SU-DHL-6 (cell line): ENCODE measurements at regions not wholly inside any gene's neighbourhood (a gene's known extent, or its start where the extent isn't known, plus 50 kb on each side); places are given as distances from the start of the nearest gene placed in this dataset.

Experiments
- H2AFZ ChIP-seq: fragments of 200-600 bp; sonication (generic); 2 replicates; pipeline ENCODE4 v1.6.1; 2014; ENCODE audit warnings: low read depth, mild to moderate bottlenecking, moderate library complexity, mixed read lengths, antibody characterized with exemption, low read length; ENCODE audit not compliant: severe bottlenecking
- H3F3A ChIP-seq: fragments of 200-600 bp; shearing (Covaris generic); 2 replicates; pipeline ENCODE4 v1.6.0; 2016; ENCODE audit warnings: antibody characterized with exemption, mild to moderate bottlenecking; ENCODE audit not compliant: insufficient read depth
- H3K27ac ChIP-seq: fragments of 200-600 bp; sonication (generic); 2 replicates; pipeline ENCODE4 v1.5.1; 2016; ENCODE audit warnings: low read depth, mild to moderate bottlenecking, low read length, moderate library complexity, mixed read lengths
- H3K27me3 ChIP-seq: fragments of 200-600 bp; sonication (generic), shearing (Covaris generic); 2 replicates; pipeline ENCODE4 v1.6.0; 2014; ENCODE audit warnings: mild to moderate bottlenecking, low read length
- H3K36me3 ChIP-seq: fragments of 200-600 bp; sonication (generic); 2 replicates; pipeline ENCODE4 v1.6.1; 2014; ENCODE audit warnings: mild to moderate bottlenecking, low read length, mixed read lengths
- H3K4me2 ChIP-seq: fragments of 300-600, 200-600 bp; shearing (Covaris generic), sonication (generic); 2 replicates; pipeline ENCODE4 v1.6.0; 2014; ENCODE audit warnings: low read length, low read depth, mild to moderate bottlenecking; ENCODE audit not compliant: poor library complexity, severe bottlenecking
- H3K4me3 ChIP-seq: fragments of 200-600 bp; sonication (generic); 2 replicates; pipeline ENCODE4 v1.5.1; 2014; ENCODE audit warnings: antibody characterized with exemption, low read length, mild to moderate bottlenecking, mixed read lengths; ENCODE audit not compliant: insufficient read depth, poor library complexity, severe bottlenecking
- H3K79me2 ChIP-seq: fragments of 200-600 bp; sonication (generic); 2 replicates; pipeline ENCODE4 v1.6.1; 2014; ENCODE audit warnings: mild to moderate bottlenecking, low read length, moderate library complexity; ENCODE audit not compliant: insufficient read depth
- H3K9ac ChIP-seq: fragments of 200-600 bp; sonication (generic); 2 replicates; pipeline ENCODE4 v1.7.0; 2014; ENCODE audit warnings: mild to moderate bottlenecking, low read length
- H3K9me2 ChIP-seq: fragments of 200-600 bp; sonication (generic); replicated peaks from 2 replicates; pipeline ENCODE4 v1.6.1; 2014; ENCODE audit warnings: low read length; ENCODE audit not compliant: insufficient read depth
- H3K9me3 ChIP-seq: fragments of 200-600 bp; sonication (generic); 2 replicates; pipeline ENCODE4 v1.6.1; 2014; ENCODE audit warnings: low read length, mixed read lengths; ENCODE audit not compliant: insufficient read depth
- H4K20me1 ChIP-seq: fragments of 200-600 bp; sonication (generic); 2 replicates; pipeline ENCODE4 v1.6.1; 2014; ENCODE audit warnings: low read depth, mild to moderate bottlenecking, antibody characterized with exemption, low read length, moderate library complexity, mixed read lengths
- EZH2phosphoT487 ChIP-seq: fragments of 200-600 bp; sonication (generic), shearing (Covaris generic); conservative IDR thresholded peaks from 2 replicates; pipeline ENCODE4 v1.6.1; 2018; ENCODE audit warnings: mild to moderate bottlenecking, antibody characterized with exemption, low read length, moderate library complexity, mixed read lengths
- TF ChIP-seq, protein P1 (sequence below): fragments of 200-600 bp; sonication (generic); IDR thresholded peaks from one replicate; pipeline ENCODE4 v1.5.1; 2017; ENCODE audit warnings: antibody characterized with exemption, mild to moderate bottlenecking, low read length, moderate library complexity; ENCODE audit not compliant: insufficient read depth, poor library complexity, severe bottlenecking

GRCh38 chr2:77608510-77608909 is 86.3 kb upstream of the LRRTM4 start:
- Histone ChIP-seq H3K27ac (no peak overlapping the region), H3K4me2 (no peak overlapping the region), H3K9me2 (no peaks in the 10 kb centered on the region), H3K9me3 (no peaks in the 10 kb centered on the region), H3K27me3 (no peaks in the 10 kb centered on the region), H3K36me3 (no peaks in the 10 kb centered on the region), H3K9ac (no peak overlapping the region), H4K20me1 (no peaks in the 10 kb centered on the region), H3K4me3 (no peak overlapping the region), H3K79me2 (no peaks in the 10 kb centered on the region), H3F3A (no peaks in the 10 kb centered on the region), H2AFZ (no peak overlapping the region)
- no peak for TF ChIP-seq EZH2phosphoT487
- TF ChIP-seq, protein P1, sequence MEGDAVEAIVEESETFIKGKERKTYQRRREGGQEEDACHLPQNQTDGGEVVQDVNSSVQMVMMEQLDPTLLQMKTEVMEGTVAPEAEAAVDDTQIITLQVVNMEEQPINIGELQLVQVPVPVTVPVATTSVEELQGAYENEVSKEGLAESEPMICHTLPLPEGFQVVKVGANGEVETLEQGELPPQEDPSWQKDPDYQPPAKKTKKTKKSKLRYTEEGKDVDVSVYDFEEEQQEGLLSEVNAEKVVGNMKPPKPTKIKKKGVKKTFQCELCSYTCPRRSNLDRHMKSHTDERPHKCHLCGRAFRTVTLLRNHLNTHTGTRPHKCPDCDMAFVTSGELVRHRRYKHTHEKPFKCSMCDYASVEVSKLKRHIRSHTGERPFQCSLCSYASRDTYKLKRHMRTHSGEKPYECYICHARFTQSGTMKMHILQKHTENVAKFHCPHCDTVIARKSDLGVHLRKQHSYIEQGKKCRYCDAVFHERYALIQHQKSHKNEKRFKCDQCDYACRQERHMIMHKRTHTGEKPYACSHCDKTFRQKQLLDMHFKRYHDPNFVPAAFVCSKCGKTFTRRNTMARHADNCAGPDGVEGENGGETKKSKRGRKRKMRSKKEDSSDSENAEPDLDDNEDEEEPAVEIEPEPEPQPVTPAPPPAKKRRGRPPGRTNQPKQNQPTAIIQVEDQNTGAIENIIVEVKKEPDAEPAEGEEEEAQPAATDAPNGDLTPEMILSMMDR = no peak

- Histone ChIP-seq H3K9me3 (no peaks in the 10 kb centered on the region), H3K4me3 (no peak overlapping the region), H3K9me2 (no peaks in the 10 kb centered on the region), H4K20me1 (no peaks in the 10 kb centered on the region), H3K4me2 (no peak overlapping the region), H3K79me2 (no peaks in the 10 kb centered on the region), H3K27ac (no peak overlapping the region), H3K9ac (no peak overlapping the region), H2AFZ (no peak overlapping the region), H3K27me3 (no peaks in the 10 kb centered on the region), H3F3A (no peaks in the 10 kb centered on the region), H3K36me3 (no peaks in the 10 kb centered on the region)
- TF ChIP-seq EZH2phosphoT487 = no peak
- TF ChIP-seq, protein P1 = no peak
Observed at GRCh38 chr2:77629539-77629938, 107.4 kb upstream of the LRRTM4 start.

DNA sequence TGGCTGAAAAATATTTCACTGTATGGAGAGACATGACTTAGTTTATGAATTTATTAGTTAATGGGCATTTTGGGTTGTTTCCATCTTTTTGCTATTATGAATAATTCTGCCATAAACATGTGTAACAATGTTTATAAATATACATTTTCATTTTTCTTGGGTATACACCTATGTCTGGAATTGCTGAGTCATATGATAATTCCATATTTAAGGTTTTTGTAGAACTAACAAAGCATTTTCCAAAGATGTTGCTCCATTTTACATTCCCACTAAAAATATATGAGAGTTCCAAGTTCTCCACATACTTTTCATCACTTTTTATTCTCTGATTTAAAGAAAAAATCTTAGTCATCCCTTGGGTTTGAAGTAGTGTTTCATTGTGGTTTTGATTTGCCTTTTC is 108.8 kb upstream of the LRRTM4 start:
- Histone ChIP-seq H3K79me2 (no peaks in the 10 kb centered on the region), H4K20me1 (no peaks in the 10 kb centered on the region), H3K9me2 (no peaks in the 10 kb centered on the region)

More for the DNA sequence above, 108.8 kb upstream of the LRRTM4 start:
- TF ChIP-seq, protein P1 = no peak
- TF ChIP-seq EZH2phosphoT487 = no peak
- Histone ChIP-seq H2AFZ (no peak overlapping the region), H3K4me2 (no peak overlapping the region), H3K9ac (no peak overlapping the region), H3K27me3 (no peaks in the 10 kb centered on the region), H3K4me3 (no peak overlapping the region), H3K27ac (no peak overlapping the region), H3K9me3 (no peaks in the 10 kb centered on the region), H3K36me3 (no peaks in the 10 kb centered on the region), H3F3A (no peaks in the 10 kb centered on the region)
